ENCODE measurements at regions not wholly inside any gene's neighbourhood (a gene's known extent, or its start where the extent isn't known, plus 50 kb on each side); places are given as distances from the start of the nearest gene placed in this dataset.

DNA sequence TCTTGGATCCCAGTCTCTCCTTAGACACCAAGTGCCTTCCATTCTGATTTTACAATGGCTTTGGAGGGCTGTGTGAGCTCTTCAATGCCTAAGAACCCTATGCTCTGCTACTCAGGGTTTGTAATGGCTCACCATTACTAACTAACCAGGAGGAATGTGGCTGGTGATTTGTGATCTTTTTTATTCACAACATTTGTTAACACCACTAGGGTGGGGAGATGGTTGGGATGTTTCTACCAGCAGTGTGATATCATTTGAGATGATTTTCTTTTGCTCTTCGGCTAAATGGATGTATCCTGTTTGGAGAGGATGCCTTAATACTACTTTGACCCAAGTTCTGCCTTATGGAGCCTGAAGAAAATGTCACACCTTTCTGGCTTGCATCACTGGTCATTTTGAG, 226.9 kb downstream of the MFSD1 start:
- no peaks in the 10 kb centered on the region for H3K9me1 ChIP-seq (ENCODE audit: control insufficient read depth, extremely low read depth, insufficient read depth, low read length)
- no peak for FAIRE-seq
- dilution Hi-C loops (cut with MboI; ENCODE audit: extremely low pct_ligation_motif_present, low sequenced_read_pairs): no loop called here
- H2AFZ ChIP-seq (ENCODE audit: control insufficient read depth, low read length): no peak overlapping the region
- no peak overlapping the region for H3K4me3 ChIP-seq (ENCODE audit: control insufficient read depth in 2 of 3, extremely low read depth in 1 of 3, insufficient read depth in 2 of 3, low read depth in 1 of 3, low read length in 3 of 3)
- no peaks in the 10 kb centered on the region for H4K20me1 ChIP-seq (ENCODE audit: control insufficient read depth, extremely low read depth, insufficient read depth, low read length)
- no peaks in the 10 kb centered on the region for H3K27me3 ChIP-seq (ENCODE audit: control insufficient read depth, extremely low read depth, insufficient read depth, low read length)
- H3K4me1 ChIP-seq (ENCODE audit: control insufficient read depth, extremely low read depth, insufficient read depth, low read length): no peaks in the 10 kb centered on the region
- DNase-seq (ENCODE audit: low read depth, low spot score): no peak
- no peak overlapping the region for H3K9ac ChIP-seq (ENCODE audit: control insufficient read depth, extremely low read depth, insufficient read depth, low read length)
- no peaks in the 10 kb centered on the region for H3K79me2 ChIP-seq (ENCODE audit: control insufficient read depth, insufficient read depth, low read length)
- H3K4me2 ChIP-seq (ENCODE audit: control insufficient read depth, extremely low read depth, insufficient read depth, low read depth, low read length): no peak overlapping the region
- H3K36me3 ChIP-seq (ENCODE audit: control insufficient read depth in 2 of 2, extremely low read depth in 1 of 2, insufficient read depth in 2 of 2, low read length in 2 of 2): no peaks in the 10 kb centered on the region
- no peaks in the 10 kb centered on the region for H3K9me3 ChIP-seq (ENCODE audit: control insufficient read depth, low read depth, low read length)
- H3K27ac ChIP-seq (ENCODE audit: control insufficient read depth, insufficient read depth, low read length): no peak overlapping the region
- TF ChIP-seq EZH2 (IDR thresholded peaks at IDR 0.05; ENCODE audit: low read length): no peak
- TF ChIP-seq, protein P1, sequence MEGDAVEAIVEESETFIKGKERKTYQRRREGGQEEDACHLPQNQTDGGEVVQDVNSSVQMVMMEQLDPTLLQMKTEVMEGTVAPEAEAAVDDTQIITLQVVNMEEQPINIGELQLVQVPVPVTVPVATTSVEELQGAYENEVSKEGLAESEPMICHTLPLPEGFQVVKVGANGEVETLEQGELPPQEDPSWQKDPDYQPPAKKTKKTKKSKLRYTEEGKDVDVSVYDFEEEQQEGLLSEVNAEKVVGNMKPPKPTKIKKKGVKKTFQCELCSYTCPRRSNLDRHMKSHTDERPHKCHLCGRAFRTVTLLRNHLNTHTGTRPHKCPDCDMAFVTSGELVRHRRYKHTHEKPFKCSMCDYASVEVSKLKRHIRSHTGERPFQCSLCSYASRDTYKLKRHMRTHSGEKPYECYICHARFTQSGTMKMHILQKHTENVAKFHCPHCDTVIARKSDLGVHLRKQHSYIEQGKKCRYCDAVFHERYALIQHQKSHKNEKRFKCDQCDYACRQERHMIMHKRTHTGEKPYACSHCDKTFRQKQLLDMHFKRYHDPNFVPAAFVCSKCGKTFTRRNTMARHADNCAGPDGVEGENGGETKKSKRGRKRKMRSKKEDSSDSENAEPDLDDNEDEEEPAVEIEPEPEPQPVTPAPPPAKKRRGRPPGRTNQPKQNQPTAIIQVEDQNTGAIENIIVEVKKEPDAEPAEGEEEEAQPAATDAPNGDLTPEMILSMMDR (optimal IDR thresholded peaks at IDR 0.05 in 1 of 3, IDR thresholded peaks at IDR 0.05 in 1 of 3, conservative IDR thresholded peaks at IDR 0.05 in 1 of 3; ENCODE audit: extremely low read depth in 1 of 3, insufficient read depth in 2 of 3, low read length in 3 of 3): no peak

DNA sequence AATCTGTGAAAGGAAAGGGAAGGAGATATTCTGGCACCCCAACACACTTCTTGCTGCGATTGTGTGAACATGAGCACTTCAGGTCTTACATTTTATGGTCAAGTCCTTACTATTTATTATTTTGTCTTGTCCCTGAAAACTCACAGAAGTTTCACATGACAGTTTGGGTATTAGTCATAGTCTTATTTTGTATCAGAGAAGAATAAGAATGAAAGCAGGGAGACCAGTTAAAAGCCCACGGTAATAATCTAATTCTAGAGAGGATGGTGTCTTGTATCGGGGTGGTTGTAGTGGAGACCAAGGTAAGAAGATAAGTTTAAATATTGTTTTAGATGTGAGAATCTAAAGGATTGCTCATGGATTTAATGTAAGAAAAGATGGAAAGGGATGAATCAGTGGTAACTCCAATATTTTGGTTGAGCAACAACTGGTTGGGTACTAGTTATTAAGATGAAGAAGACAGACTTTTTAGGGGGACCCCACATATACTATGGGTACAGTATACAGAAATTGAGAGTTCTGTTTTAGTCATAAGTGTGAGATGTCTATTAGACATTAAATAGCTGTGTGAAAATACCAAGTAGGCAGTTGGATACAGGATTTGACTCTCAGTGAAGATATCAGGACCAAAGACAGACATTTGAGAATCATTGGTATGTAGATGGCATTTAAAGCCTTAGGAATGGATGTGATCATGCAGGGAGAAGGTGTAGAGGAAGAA, 227.6 kb downstream of the MFSD1 start:
- dilution Hi-C loops (cut with MboI; ENCODE audit: extremely low pct_ligation_motif_present, low sequenced_read_pairs): no loop called here
- H3K27me3 ChIP-seq (ENCODE audit: control insufficient read depth, extremely low read depth, insufficient read depth, low read length): no peaks in the 10 kb centered on the region
- no peak overlapping the region for H2AFZ ChIP-seq (ENCODE audit: control insufficient read depth, low read length)
- DNase-seq (ENCODE audit: low read depth, low spot score) (no peak), FAIRE-seq (no peak)
- TF ChIP-seq EZH2 (IDR thresholded peaks at IDR 0.05; ENCODE audit: low read length): no peak
- TF ChIP-seq, protein P1 (optimal IDR thresholded peaks at IDR 0.05 in 1 of 3, IDR thresholded peaks at IDR 0.05 in 1 of 3, conservative IDR thresholded peaks at IDR 0.05 in 1 of 3; ENCODE audit: extremely low read depth in 1 of 3, insufficient read depth in 2 of 3, low read length in 3 of 3): no peak
- H4K20me1 ChIP-seq (ENCODE audit: control insufficient read depth, extremely low read depth, insufficient read depth, low read length): no peaks in the 10 kb centered on the region
- no peak overlapping the region for H3K4me3 ChIP-seq (ENCODE audit: control insufficient read depth in 2 of 3, extremely low read depth in 1 of 3, insufficient read depth in 2 of 3, low read depth in 1 of 3, low read length in 3 of 3)
- no peaks in the 10 kb centered on the region for H3K9me1 ChIP-seq (ENCODE audit: control insufficient read depth, extremely low read depth, insufficient read depth, low read length)
- H3K4me2 ChIP-seq (ENCODE audit: control insufficient read depth, extremely low read depth, insufficient read depth, low read depth, low read length): no peak overlapping the region
- H3K9me3 ChIP-seq (ENCODE audit: control insufficient read depth, low read depth, low read length): no peaks in the 10 kb centered on the region
- H3K36me3 ChIP-seq (ENCODE audit: control insufficient read depth in 2 of 2, extremely low read depth in 1 of 2, insufficient read depth in 2 of 2, low read length in 2 of 2): no peaks in the 10 kb centered on the region
- H3K27ac ChIP-seq (ENCODE audit: control insufficient read depth, insufficient read depth, low read length): no peak overlapping the region
- no peaks in the 10 kb centered on the region for H3K4me1 ChIP-seq (ENCODE audit: control insufficient read depth, extremely low read depth, insufficient read depth, low read length)
- H3K79me2 ChIP-seq (ENCODE audit: control insufficient read depth, insufficient read depth, low read length): no peaks in the 10 kb centered on the region
- H3K9ac ChIP-seq (ENCODE audit: control insufficient read depth, extremely low read depth, insufficient read depth, low read length): no peak overlapping the region
